Adrenal gland (tissue), 9 donors: ENCODE measurements at regions not wholly inside any gene's neighbourhood (a gene's known extent, or its start where the extent isn't known, plus 50 kb on each side); places are given as distances from the start of the nearest gene placed in this dataset.
A peak's percentile ranks its signal among the peaks of the same experiment; 100 is the strongest.

Experiments
- DNase-seq, 7 donors: peaks; one replicate each; pipeline ENCODE4 v3.0.0-alpha.2; 2019 to 2020
- H3K27ac ChIP-seq, 5 donors: fragments of 200-600 bp; sonication (generic) in 4 of 5; 1 replicate in 3 of 5; 2 replicates in 2 of 5; pipeline versions ENCODE4 v1.5.1 to v1.8.0; 2016 to 2020; ENCODE audit warnings: mild to moderate bottlenecking in 1 of 5
- H3K27me3 ChIP-seq: fragments of 200-600 bp; 2 replicates; pipeline ENCODE4 v1.8.0; 2021
- H3K36me3 ChIP-seq, 2 donors: fragments of 200-600 bp; replicated peaks in 1 of 2; 1 replicate in 1 of 2; 2 replicates in 1 of 2; pipeline versions ENCODE4 v1.5.1 to v1.8.0; 2018 to 2022
- H3K4me1 ChIP-seq, 2 donors: fragments of 200-600 bp; replicated peaks in 1 of 2; 1 replicate in 1 of 2; 2 replicates in 1 of 2; pipeline versions ENCODE4 v1.5.1 to v1.8.0; 2018 to 2021
- H3K4me3 ChIP-seq, 4 donors: fragments of 200-600 bp; sonication (generic) in 3 of 4; one replicate each; pipeline ENCODE4 v1.5.1; 2016 to 2018
- H3K9me3 ChIP-seq, 3 donors: fragments of 200-600 bp; sonication (generic) in 1 of 3; replicated peaks in 1 of 3; 1 replicate in 2 of 3; 2 replicates in 1 of 3; pipeline versions ENCODE4 v1.5.1 to v1.8.0; 2016 to 2021
- CTCF ChIP-seq, 6 experiments: fragments of 450-650 bp in 4 of 6; fragments of 200-600 bp in 2 of 6; sonication (generic) in 1 of 6; IDR thresholded peaks; 1 replicate in 5 of 6; 2 replicates in 1 of 6; pipeline versions ENCODE4 v1.5.1 to v1.8.0; 2016 to 2021; ENCODE audit warnings: antibody characterized with exemption in 6 of 6, mild to moderate bottlenecking in 2 of 6, moderate library complexity in 1 of 6
- POLR2A ChIP-seq, 2 donors: fragments of 450-650 bp; IDR thresholded peaks; one replicate each; pipeline ENCODE4 v1.6.1; 2017; ENCODE audit warnings: antibody characterized with exemption in 2 of 2, mild to moderate bottlenecking in 2 of 2, moderate library complexity in 1 of 2
- WGBS, 4 donors: extraction: QIAGEN DNeasy Blood & Tissue Kit in 2 of 4; methylation state at CpG; one replicate each; pipeline versions ENCODE4 v1.1.5 to v1.1.7; 2013 to 2017; 5-methylcytosine and 5-hydroxymethylcytosine counted together
- intact Hi-C, 2 donors: fragments of 100-400 bp; cut with DNase I; formaldehyde crosslinking; loops; one replicate each; pipeline versions ENCODE4 v1.14.1 to v1.15.0; 2022 to 2023
- donor health status: healthy with polysubstance abuse.
- donor health status: Bipolar disorder and iron deficiency.
- donor health status: DM: yes; HTN: yes; CAD: no.
- donor health status: DM: no; HTN: no; CAD: no.
- donor health status: DM: no; HTN: no; CAD: no.

DNA sequence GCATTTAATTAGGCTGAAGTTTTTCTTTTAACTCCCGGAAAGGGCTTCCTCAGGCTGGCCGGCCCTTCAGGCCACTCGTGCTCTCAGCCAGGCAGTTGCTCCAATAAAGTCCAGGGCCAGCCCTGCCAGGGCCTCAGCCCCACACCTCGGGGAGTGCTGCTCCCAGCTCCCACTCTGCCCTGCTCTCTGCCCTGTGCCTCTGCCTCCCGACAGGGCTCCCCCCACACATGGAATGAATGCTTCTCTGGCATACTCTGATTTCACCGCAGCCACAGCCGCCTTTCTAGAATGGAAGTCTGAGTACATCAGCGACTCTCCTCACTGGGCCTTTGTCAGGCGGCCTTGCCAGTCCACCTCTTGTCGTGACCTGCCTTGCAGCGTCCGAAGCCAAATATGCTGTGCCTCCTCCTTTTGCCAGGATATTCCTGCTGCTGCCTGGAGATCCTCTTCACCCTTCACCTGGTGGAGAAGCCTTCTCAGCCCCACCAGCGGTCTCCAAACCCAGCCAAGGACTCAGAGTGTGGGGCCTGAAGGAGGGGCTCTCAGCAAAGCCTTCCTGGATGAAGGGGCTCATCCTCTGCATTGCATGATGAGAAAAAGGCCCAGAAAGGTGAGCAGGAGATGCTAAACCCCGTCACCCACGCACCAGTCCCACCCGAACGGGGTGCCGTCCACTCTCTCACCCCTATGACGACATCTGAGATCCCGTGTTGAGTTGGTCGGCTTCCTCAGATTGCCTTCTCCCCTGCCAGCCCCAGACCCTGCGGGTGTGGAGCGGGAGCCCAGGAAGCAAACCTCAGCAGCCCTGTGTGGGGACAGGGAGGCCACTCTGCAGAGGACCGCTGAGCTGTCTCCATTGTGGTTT is 472.7 kb upstream of the HS6ST1 start:
- H3K27me3 ChIP-seq, result no peaks in the 10 kb centered on the region
- no peaks in the 10 kb centered on the region for H3K9me3 ChIP-seq
- no peak overlapping the region for H3K4me3 ChIP-seq
- WGBS, 4 donors, result 83 to 93% (median 91%) methylated on average over 19 to 24 of the region's 24 CpGs
- H3K4me1 ChIP-seq, result no peaks in the 10 kb centered on the region
- H3K36me3 ChIP-seq, result no peaks in the 10 kb centered on the region
- H3K27ac ChIP-seq, result no peak overlapping the region
- peak in 1 of 7 donors; percentile 7 for DNase-seq
- no peak for TF ChIP-seq POLR2A (IDR thresholded peaks at IDR 0.05)
- TF ChIP-seq CTCF (IDR thresholded peaks at IDR 0.05), result no peak
- intact Hi-C loops, result no loop called here

GRCh38 chr2:128791985-128792320 is 473.3 kb upstream of the HS6ST1 start:
- Histone ChIP-seq H3K4me3 (no peak overlapping the region), H3K27ac (no peak overlapping the region), H3K36me3 (no peaks in the 10 kb centered on the region), H3K9me3 (no peaks in the 10 kb centered on the region), H3K4me1 (no peaks in the 10 kb centered on the region), H3K27me3 (no peaks in the 10 kb centered on the region)
- intact Hi-C loops, result no loop called here
- TF ChIP-seq POLR2A (IDR thresholded peaks at IDR 0.05) (no peak), CTCF (IDR thresholded peaks at IDR 0.05) (no peak)
- peak in 1 of 7 donors; percentile 6 for DNase-seq
- WGBS, 4 donors, result 75 to 82% (median 76%) methylated on average over 7 of the region's 7 CpGs

DNA sequence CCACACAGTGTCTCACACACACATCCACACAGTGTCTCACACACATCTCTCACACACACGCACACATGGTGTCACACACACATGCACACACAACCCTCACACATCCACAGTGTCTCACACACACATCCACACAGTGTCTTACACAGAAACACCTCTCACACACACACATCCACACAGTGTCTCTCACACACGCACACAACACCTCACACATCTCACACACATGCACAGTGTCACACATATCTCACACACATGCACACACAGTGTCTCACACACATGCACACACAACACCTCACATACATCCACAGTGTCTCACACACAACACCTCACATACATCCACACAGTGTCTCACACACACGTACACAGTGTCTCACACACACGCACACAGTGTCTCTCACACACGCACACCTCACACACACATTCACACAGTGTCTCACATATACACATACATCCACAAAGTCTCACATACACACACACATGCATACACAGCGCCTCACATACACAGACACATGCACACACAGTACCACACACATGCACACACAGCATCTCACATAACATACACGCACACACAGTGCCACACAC is 473.9 kb upstream of the HS6ST1 start:
- Histone ChIP-seq H3K9me3 (no peaks in the 10 kb centered on the region), H3K4me3 (no peak overlapping the region), H3K27ac (no peak overlapping the region), H3K4me1 (no peaks in the 10 kb centered on the region), H3K36me3 (no peaks in the 10 kb centered on the region), H3K27me3 (no peaks in the 10 kb centered on the region)
- no peak for DNase-seq
- no peak for TF ChIP-seq CTCF (IDR thresholded peaks at IDR 0.05)
- no peak for TF ChIP-seq POLR2A (IDR thresholded peaks at IDR 0.05)
- 83 to 89% (median 85%) methylated on average over 7 of the region's 7 CpGs for WGBS, 4 donors
- intact Hi-C loops, result no loop called here

- WGBS, 4 donors, result 50 to 67% (median 56%) methylated on average over 3 to 6 of the region's 6 CpGs
- TF ChIP-seq CTCF (IDR thresholded peaks at IDR 0.05) (no peak), POLR2A (IDR thresholded peaks at IDR 0.05) (no peak)
- no peaks in the 10 kb centered on the region for H3K36me3 ChIP-seq
- H3K4me3 ChIP-seq, result no peak overlapping the region
- H3K9me3 ChIP-seq, result no peaks in the 10 kb centered on the region
- no peak overlapping the region for H3K27ac ChIP-seq
- no peaks in the 10 kb centered on the region for H3K4me1 ChIP-seq
- DNase-seq, result peak in 2 of 7 donors; percentile 8 to 17
- intact Hi-C loops, result no loop called here
- no peaks in the 10 kb centered on the region for H3K27me3 ChIP-seq
Measured at GRCh38 chr2:128793404-128793803, 474.7 kb upstream of the HS6ST1 start.
